NCI-H526 (cell line): ENCODE measurements at regions not wholly inside any gene's neighbourhood (a gene's known extent, or its start where the extent isn't known, plus 50 kb on each side); places are given as distances from the start of the nearest gene placed in this dataset.
A peak's percentile ranks its signal among the peaks of the same experiment; 100 is the strongest.
"Not testable (repeated sequence)": the region's sequence is repeated elsewhere in the genome, so short reads cannot be mapped to it uniquely, and the experiment has no call there.

Experiments used
- DNase-seq, 2 experiments: peaks; one replicate each; lab custom pipeline; 2025; lab: John Stamatoyannopoulos, UW

GRCh38 chr11:15841931-15842740 is 514.2 kb downstream of the SOX6 start:
- no peak for DNase-seq

- peak in 1 of 2 experiments; percentile 17 for DNase-seq
Measured at GRCh38 chr11:15843309-15843872, 513.0 kb downstream of the SOX6 start.

DNA sequence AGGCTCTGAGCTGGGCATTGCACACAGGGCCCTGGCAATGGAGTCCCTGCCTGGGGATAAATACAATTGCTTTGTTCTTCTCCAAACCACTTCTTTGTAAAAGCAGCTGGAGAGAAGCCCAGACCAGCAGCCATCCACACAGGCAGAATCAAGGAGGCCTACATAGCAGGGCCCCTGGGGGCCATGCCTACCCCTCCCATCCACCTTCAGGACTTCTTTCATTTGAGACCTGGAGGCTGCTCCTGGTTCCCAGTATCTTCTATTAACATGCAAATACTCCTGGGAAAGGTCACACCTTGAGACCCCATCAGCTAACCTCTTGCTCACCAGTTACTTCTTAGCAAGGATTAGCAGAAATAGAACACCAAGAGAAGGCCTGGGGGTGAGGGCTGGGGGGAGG is 511.1 kb downstream of the SOX6 start:
- no peak for DNase-seq

- DNase-seq: no peak
Measured at GRCh38 chr11:15848631-15849168, 507.6 kb downstream of the SOX6 start.

GRCh38 chr11:15849257-15849656 is 507.1 kb downstream of the SOX6 start:
- peak in 1 of 2 experiments; percentile 15 for DNase-seq

DNA sequence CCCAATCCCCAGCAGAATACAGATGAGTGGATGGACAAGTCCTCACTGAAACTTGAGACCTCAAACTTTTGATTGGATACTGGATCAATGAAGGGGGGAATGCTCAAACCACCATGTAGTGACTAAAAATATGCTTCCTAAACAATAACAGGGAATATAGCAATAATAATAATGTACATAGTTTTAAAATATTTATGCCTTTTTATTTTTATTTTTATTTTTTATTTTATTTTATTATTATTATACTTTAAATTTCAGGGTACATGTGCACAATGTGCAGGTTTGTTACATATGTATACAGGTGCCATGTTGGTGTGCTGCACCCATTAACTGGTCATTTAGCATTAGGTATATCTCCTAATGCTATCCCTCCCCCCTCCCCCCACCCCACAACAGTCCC is 506.0 kb downstream of the SOX6 start:
- not testable (repeated sequence) for DNase-seq

GRCh38 chr11:15851051-15851498 is 505.3 kb downstream of the SOX6 start:
- DNase-seq: no peak

GRCh38 chr11:15852179-15852578 is 504.2 kb downstream of the SOX6 start:
- peak in 1 of 2 experiments; percentile 25 for DNase-seq

DNA sequence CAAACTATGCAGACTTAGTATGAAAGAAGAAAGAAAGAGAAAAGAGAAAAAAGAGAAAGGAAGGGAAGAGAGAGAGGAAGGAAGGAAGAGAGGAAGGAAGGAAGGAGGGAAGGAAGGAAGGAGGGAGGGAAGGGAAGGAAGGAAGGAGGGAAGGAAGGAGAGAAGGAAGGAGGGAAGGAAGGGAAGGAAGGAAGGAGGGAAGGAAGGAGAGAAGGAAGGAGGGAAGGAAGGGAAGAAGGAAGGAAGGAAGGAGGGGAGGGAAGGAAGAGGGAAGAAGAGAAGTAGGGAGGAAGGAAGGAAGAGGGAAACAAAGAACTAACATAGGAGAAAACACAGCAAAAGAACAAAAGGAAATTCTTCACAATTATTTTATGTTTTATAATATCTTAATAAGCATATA is 502.1 kb downstream of the SOX6 start:
- DNase-seq: no peak

- DNase-seq: no peak
Measured at GRCh38 chr11:15858881-15859280, 497.5 kb downstream of the SOX6 start.

GRCh38 chr11:15859411-15859810 is 496.9 kb downstream of the SOX6 start:
- DNase-seq: no peak

GRCh38 chr11:15861256-15861655 is 495.1 kb downstream of the SOX6 start:
- DNase-seq: no peak

DNA sequence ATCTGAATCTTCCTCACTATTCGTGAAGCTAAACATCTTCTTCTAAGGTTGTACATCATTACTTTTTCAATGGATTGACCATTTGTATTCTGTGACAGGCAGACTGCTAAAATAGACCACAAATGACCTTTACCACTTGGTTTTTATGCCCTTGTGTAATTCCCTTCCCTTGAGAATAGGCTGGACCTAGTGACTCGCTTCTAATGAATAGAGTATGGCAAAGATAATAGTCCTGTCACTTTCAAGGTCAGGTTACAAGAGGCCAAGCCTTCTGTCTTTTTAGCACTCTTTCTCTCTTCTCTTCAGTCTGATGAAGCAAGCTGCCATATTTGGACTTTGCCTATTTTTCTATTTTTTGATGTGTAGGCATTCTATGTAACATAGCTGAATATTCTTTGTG is 492.9 kb downstream of the SOX6 start:
- no peak for DNase-seq

DNA sequence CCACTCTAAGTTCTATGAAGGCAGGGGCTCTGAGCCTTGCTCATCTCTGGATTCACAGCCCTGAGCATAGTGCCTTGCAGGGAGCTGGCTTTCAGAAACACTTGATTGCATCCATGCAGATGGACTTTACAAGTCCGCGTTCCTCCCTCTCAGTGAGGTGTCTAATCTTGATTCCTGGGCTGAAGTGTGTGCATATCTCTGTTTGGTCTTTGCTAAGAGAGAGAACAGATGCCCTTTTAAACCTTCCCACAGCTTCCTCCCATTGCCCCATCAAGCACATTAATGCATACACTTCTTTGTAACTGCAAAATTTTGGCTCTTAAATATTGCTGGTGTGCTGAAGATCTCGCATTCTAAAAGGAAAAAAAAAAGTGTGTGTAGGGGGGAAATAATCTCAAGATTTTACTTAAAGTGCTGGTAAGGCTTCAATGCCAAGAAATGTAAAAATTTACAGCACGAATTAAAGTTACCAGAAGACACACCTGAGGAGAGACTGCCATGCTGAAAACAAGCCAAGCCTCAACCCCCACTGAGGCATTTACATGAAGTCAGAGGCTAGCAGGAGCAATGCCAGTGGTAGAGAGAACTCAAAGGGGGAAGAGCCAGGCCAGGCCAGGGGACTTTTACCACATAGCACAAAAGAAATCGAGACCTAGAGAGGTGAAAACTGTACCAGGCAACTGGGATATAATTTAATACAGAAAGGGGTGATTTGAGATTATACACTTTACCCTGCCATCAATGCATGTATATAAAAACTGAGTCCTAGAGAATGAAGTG is 492.1 kb downstream of the SOX6 start:
- DNase-seq: no peak

GRCh38 chr11:15865212-15865987 is 490.9 kb downstream of the SOX6 start:
- DNase-seq: no peak

DNA sequence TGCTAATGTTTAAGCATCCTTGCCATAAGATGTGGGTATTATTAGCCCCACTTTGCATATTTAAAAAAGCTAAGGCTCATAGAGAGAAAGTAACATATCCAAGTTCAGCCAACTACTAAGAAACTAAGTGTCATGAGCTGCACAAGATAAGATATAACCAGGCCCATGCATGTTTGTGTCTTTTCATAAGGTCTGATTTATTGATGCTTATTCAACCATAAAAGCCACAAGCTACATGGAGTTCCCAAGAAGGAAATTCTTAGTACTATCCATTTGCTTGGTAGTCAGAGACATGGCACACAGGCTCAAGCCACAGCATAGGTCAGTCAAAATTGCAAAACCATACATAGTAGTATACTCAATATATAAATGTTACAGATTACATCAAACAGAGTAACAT is 488.5 kb downstream of the SOX6 start:
- DNase-seq: no peak

DNA sequence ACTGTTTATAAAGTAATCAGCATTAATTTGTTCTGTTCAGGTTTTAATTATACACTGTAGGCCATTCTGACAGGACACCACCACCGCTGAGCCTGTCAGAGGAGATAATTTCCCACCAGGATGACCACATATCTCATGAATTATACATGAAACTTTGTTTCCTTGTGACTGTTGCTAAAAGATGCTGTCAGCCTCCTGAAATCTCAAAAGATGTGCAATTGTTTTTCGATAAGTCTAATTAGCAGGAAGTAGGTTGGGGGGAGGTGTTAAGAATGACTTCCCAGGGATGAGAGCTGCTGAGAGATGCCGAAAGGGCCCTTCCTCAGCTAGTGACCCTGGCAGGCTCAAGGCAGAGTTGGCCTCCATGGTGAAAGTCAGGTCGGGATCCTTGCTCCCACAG is 485.4 kb downstream of the SOX6 start:
- no peak for DNase-seq

DNA sequence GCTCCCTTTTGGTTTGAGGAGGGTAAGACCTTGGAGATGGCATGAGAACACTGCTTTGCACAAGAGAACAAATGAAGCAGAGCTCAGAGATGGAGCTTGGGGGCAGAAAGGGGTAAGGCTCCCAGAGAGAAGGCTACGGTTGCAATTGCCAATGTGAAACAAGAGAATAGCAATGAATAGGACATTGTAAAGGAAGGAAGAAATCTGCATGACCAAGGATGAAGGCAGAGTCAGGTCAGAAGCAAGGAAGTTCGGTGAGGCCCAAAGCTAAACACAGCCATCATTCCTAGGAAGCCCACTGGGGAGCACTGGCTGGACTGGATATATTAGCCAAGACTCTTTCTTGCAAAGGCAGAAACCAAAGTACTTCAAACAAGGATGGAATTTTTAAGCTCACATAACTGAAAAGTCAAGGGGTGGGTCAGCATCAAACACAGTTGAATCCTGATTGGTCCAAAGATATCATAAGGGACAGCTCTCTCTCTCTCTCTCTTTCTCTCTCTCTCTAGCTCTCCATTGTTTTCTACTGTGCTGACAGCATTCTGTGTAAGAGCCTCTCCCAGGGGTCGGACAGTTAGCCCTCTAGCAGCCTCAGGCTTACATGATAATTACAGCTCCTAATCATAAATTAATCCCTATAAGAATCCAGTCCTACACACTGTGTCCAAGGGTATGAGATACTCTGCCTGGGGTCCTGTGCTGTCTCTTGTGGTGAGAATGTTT is 484.3 kb downstream of the SOX6 start:
- DNase-seq: no peak

GRCh38 chr11:15873501-15873900 is 482.8 kb downstream of the SOX6 start:
- no peak for DNase-seq

DNA sequence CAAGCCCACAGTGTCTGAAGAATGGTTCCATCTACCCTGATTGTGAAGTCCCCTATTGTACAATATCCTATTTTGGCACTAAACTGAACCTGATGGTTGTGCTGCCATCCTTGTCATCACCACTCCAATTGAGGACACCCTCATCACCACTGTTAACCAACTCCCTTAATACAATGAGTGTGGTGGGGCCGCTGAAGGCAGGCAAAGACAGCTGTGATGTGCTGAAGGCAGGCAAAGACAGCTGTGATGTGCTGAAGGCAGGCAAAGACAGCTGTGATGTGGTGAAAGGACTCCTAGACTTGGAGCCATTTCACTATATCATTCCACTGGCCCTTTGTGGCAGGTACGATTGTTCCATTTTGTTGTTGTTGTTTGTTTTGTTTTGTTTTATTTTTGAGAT is 481.6 kb downstream of the SOX6 start:
- DNase-seq: no peak

DNA sequence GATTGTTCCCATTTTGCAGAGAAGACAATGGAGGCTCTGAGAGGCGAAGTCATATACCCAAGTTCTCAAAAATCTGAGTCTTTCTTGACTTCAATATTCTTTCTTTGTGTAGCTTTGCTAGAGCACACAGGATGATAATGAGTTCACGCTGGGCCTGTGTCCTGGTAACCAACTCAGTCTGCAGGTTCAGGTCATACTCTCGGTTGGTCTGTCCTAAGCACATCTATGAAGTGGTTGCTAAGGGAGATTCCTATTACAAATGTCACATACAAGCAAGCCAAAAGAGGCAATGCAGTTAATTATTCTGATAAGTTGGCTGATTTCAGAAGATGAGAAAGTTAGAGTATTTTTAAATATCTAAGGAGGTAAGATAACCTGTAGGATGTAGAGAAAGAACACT is 481.0 kb downstream of the SOX6 start:
- DNase-seq: no peak
